WERI-Rb-1 (cell line): ENCODE measurements at regions not wholly inside any gene's neighbourhood (a gene's known extent, or its start where the extent isn't known, plus 50 kb on each side); places are given as distances from the start of the nearest gene placed in this dataset.

Source experiments
- DNase-seq: peaks from one replicate; pipeline ENCODE4 v3.0.0-alpha.2; 2020
- H3K27ac ChIP-seq: fragments of 250-450 bp; sonication (Bioruptor Pico); 2 replicates; pipeline ENCODE4 v1.5.1; 2020; ENCODE audit warnings: mild to moderate bottlenecking, moderate library complexity
- H3K27me3 ChIP-seq: fragments of 250-450 bp; sonication (Bioruptor Pico); 2 replicates; pipeline ENCODE4 v1.5.1; 2021; ENCODE audit warnings: mild to moderate bottlenecking, low read depth, moderate library complexity; ENCODE audit not compliant: insufficient read depth, severe bottlenecking
- H3K36me3 ChIP-seq: fragments of 250-450 bp; sonication (Bioruptor Pico); 2 replicates; pipeline ENCODE4 v1.5.1; 2020; ENCODE audit warnings: mild to moderate bottlenecking, moderate library complexity
- H3K4me3 ChIP-seq: 2 replicates; pipeline ENCODE4 v1.5.1; 2011; ENCODE audit warnings: low read depth, mild to moderate bottlenecking, control low read depth, low read length
- H3K9me3 ChIP-seq: fragments of 250-450 bp; sonication (Bioruptor Pico); 2 replicates; pipeline ENCODE4 v1.5.1; 2021; ENCODE audit warnings: mild to moderate bottlenecking, moderate library complexity; ENCODE audit not compliant: severe bottlenecking
- CTCF ChIP-seq: IDR thresholded peaks from 2 replicates; pipeline ENCODE4 v1.5.1; 2011; ENCODE audit warnings: low read depth, mild to moderate bottlenecking, control low read depth, inconsistent platforms, low read length

- TF ChIP-seq CTCF: no peak
- no peak overlapping the region for H3K27ac ChIP-seq
- no peak for DNase-seq
These were observed 1503.9 kb upstream of the MIR17HG start for GRCh38 chr13:89843621-89844020.

GRCh38 chr13:89845874-89846273 lies 1501.6 kb upstream of the MIR17HG start:
- no peaks in the 10 kb centered on the region for H3K27me3 ChIP-seq
- H3K9me3 ChIP-seq: no peaks in the 10 kb centered on the region
- no peak overlapping the region for H3K27ac ChIP-seq
- DNase-seq: no peak
- no peak overlapping the region for H3K4me3 ChIP-seq
- no peaks in the 10 kb centered on the region for H3K36me3 ChIP-seq
- no peak for TF ChIP-seq CTCF

More at GRCh38 chr13:89843621-89844020, 1503.9 kb upstream of the MIR17HG start:
- no peaks in the 10 kb centered on the region for H3K27me3 ChIP-seq
- no peaks in the 10 kb centered on the region for H3K36me3 ChIP-seq
- H3K4me3 ChIP-seq: no peak overlapping the region
- no peaks in the 10 kb centered on the region for H3K9me3 ChIP-seq

- Histone ChIP-seq H3K27me3 (no peaks in the 10 kb centered on the region), H3K36me3 (no peaks in the 10 kb centered on the region), H3K9me3 (no peaks in the 10 kb centered on the region), H3K4me3 (no peak overlapping the region), H3K27ac (no peak overlapping the region)
- no peak for DNase-seq
- no peak for TF ChIP-seq CTCF
These were observed 1500.4 kb upstream of the MIR17HG start for GRCh38 chr13:89846926-89847585.

GRCh38 chr13:89852570-89852969 lies 1494.9 kb upstream of the MIR17HG start:
- H3K4me3 ChIP-seq: no peak overlapping the region
- no peak for DNase-seq
- H3K27ac ChIP-seq: no peak overlapping the region
- no peak for TF ChIP-seq CTCF
- H3K36me3 ChIP-seq: no peaks in the 10 kb centered on the region
- H3K9me3 ChIP-seq: no peaks in the 10 kb centered on the region
- H3K27me3 ChIP-seq: no peaks in the 10 kb centered on the region

GRCh38 chr13:89856512-89856911 lies 1491.0 kb upstream of the MIR17HG start:
- DNase-seq: no peak
- no peaks in the 10 kb centered on the region for H3K9me3 ChIP-seq
- no peak for TF ChIP-seq CTCF
- H3K27me3 ChIP-seq: no peaks in the 10 kb centered on the region
- H3K27ac ChIP-seq: no peak overlapping the region
- no peak overlapping the region for H3K4me3 ChIP-seq
- H3K36me3 ChIP-seq: no peaks in the 10 kb centered on the region

- no peak overlapping the region for H3K27ac ChIP-seq
- TF ChIP-seq CTCF: no peak
These were observed 1490.0 kb upstream of the MIR17HG start for GRCh38 chr13:89857502-89857901.

More at GRCh38 chr13:89857502-89857901, 1490.0 kb upstream of the MIR17HG start:
- no peak overlapping the region for H3K4me3 ChIP-seq
- no peaks in the 10 kb centered on the region for H3K27me3 ChIP-seq
- no peaks in the 10 kb centered on the region for H3K36me3 ChIP-seq
- H3K9me3 ChIP-seq: no peaks in the 10 kb centered on the region
- no peak for DNase-seq
